ENCODE measurements at regions not wholly inside any gene's neighbourhood (a gene's known extent, or its start where the extent isn't known, plus 50 kb on each side); places are given as distances from the start of the nearest gene placed in this dataset.

DNA sequence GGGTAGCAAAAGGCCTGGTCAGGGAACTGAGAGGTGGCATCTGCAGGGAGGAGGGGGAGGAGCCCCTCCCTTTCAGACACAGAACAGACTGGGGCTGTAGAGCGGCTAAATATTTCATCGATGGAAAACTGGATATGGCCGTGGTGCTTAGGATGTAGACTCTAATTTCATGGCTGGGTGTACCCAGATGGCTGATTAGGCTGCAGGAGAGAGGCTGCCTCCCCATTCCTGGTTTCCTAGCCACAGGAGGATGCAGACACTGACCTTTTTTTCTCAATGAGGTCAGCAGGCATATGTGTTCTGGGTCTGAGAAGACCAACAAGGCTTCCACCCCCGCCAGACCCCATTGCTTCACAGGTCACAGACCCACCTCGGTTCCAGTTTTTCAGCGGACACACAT lies 58.1 kb upstream of the CALM2 start:
- no peak for DNase-seq

DNA sequence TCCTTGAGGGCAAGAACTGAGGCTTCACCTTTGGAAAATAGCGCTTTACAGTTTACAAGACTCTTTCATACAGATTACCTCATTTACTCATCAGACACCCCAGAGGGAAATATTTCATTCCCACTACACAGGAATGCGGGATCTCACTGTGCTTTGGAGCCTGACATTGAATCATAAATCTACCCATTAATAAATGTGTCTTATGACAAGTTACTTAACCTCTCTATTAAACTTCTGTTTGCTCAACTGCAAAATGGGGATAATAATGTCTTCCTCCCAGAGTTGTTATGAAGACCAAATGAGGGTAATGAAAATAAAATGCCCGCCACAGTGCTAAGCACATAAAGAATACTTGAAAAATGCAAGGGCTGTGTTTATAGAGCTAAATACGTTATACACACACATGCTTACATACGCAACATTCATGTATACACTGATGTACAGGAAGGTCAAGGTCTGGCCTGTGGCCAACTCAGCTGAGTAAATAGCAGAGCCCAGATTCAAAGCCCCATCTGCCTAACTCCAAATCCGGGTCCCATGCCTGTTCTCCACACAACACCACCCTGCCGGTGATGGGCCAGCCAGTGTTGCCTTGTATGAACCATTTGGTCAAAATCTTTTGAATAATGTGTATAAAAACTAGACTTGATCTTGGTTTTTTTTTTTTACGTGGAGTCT lies 56.6 kb upstream of the CALM2 start:
- DNase-seq = no peak

DNA sequence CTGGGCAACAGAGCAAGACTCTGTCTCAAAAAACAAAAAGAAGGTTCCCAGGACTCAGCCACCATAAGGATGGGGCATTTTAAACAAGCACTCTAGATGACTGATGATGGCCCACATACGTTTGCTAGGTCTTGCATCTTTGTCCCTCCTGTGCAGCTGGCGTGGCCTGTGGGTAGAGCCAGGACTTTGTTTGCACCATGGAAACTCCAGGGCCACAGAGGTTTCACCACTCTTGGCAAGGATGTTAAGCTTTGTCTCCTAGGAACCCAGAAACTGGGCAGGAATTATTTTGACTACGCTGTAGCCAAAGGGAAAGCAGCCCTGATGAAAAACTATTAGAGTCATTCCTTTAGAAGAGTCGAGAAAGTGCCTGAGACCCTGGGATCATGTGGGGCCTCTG lies 54.1 kb upstream of the CALM2 start:
- DNase-seq = no peak

DNA sequence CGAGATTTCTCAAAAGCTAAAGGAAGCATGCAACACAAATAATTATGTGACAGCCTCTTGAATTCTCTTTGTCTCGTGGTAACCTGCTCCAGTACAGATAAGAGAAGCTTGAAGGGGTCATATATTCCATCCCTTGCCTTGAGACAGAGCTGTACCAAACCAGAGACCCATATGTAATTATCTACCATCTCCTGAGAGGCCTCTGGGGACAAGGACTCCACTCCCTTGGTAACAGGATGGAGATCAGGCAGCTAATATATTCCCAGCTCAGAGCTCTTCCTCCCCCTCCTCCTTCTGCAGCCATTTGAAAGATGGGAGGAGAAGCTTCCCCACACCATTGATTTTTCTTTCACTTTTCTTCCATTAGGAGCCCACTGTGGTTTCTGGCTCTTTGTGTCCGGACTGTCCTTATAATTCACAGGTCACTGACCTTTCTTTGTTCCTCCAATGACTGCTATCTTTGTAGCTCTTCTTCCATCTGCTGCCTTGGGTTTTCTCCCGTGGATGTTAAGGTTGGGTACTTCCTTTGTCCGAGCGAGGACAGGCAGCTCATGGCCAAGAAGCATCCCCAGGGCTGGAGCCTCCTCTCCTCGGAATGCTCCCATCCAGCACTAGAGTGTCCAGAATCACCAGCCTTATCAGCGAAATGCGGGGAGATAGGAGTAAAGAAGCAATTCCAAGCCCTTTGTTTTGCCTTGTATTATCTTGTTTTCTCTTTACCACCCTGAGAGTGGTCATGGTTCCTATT lies 51.4 kb upstream of the CALM2 start:
- DNase-seq = no peak

DNA sequence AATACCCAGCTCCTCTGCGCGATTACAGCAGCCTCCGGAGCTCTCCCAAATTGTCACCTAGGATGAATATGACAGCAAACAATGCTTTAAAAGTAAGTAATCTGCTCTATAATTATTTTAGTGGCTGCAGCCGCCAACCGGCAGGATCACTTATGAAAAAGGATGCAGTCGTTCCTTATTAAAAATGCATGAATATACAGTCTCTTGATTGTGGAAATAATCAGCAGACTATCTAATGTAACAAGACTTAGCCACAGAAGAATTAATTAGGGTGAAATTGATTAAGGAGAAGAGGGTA lies 50.6 kb upstream of the CALM2 start:
- DNase-seq = no peak

DNA sequence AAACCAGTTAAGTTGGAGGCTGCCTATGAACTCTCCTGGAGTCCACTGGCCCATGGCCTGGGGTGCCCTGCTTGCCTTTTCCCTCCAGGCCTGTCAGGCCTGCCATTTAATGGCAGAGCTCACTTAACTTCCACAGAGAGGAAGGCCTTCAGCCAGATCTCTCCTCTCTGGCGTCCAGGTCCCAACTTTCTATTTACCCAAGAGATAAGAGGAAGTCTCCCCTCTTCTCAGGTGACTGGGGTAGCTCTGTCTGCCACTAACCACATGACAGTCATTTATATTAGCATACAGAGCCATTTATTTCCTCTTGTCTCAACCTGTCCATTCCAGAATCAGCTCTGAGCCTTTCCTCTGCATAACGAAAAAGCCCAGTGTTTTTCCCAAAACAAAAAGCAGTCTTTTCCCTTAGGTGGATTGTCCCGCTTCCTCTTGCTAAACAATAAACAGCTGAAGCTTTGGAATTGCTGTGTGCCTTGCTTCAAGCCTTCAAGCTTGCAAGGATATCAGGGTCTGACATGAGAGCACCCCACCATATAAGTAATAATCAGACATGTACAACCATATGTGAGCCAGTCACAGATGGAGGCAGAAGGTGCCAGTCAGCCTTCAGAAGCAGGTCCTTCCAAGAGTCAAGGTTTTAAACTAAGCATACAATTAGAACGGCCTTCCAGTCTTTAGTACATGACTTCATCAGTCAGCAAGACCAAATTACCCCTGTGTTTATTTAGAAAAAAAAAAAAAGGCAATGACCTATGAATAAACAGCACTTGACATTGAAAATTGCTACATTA lies 50.0 kb upstream of the CALM2 start:
- no peak for DNase-seq

All from right forelimb (tissue), 1 donor.